ENCODE measurements at regions not wholly inside any gene's neighbourhood (a gene's known extent, or its start where the extent isn't known, plus 50 kb on each side); places are given as distances from the start of the nearest gene placed in this dataset.

DNA sequence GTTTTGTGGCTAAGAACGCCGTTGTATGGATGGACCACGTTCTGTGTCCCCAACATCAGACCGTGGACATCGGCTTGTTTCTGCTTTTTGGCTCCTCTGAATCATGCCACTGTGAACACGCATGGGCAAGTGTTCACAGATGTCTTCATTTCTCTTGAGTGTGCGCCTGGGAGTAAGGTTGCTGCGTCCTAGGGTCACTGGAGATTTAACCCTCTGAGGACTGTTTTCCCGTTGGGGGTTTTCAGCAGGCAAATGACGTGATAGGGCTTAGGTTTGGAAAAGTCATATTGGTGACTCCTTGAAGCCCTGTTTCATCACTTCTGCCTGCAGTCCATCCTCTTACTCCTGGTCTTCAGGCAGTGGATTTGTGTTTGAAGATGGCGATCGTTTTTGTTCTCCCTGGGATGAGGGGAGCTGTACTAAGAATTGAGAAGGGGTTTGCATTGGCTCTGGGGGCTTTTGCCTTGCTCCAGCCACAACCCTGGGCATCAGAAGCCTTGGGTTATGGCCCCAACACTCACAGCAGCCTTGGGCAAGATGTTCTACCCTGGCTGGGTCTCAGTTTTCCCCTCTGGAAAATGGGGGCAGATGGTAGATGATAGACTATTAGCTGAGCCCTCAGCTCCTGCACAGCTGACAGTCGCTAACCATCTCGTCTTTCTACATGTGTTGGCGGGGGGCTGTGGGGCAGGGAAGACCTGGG, 67.2 kb upstream of the CIBAR2 start:
- TF ChIP-seq, protein P1, sequence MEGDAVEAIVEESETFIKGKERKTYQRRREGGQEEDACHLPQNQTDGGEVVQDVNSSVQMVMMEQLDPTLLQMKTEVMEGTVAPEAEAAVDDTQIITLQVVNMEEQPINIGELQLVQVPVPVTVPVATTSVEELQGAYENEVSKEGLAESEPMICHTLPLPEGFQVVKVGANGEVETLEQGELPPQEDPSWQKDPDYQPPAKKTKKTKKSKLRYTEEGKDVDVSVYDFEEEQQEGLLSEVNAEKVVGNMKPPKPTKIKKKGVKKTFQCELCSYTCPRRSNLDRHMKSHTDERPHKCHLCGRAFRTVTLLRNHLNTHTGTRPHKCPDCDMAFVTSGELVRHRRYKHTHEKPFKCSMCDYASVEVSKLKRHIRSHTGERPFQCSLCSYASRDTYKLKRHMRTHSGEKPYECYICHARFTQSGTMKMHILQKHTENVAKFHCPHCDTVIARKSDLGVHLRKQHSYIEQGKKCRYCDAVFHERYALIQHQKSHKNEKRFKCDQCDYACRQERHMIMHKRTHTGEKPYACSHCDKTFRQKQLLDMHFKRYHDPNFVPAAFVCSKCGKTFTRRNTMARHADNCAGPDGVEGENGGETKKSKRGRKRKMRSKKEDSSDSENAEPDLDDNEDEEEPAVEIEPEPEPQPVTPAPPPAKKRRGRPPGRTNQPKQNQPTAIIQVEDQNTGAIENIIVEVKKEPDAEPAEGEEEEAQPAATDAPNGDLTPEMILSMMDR (IDR thresholded peaks at IDR 0.05; ENCODE audit: borderline replicate concordance, insufficient read depth, low read depth, low read length), result no peak
- no peak overlapping the region for H3K4me3 ChIP-seq (ENCODE audit: low read depth, low read length)

- no peak overlapping the region for H3K4me3 ChIP-seq (ENCODE audit: low read depth, low read length)
- TF ChIP-seq, protein P1 (IDR thresholded peaks at IDR 0.05; ENCODE audit: borderline replicate concordance, insufficient read depth, low read depth, low read length), result no peak
Measured at GRCh38 chr16:85180047-85180826, 68.0 kb upstream of the CIBAR2 start.

GRCh38 chr16:85180827-85181738, 68.8 kb upstream of the CIBAR2 start:
- TF ChIP-seq, protein P1 (IDR thresholded peaks at IDR 0.05; ENCODE audit: borderline replicate concordance, insufficient read depth, low read depth, low read length), result no peak

DNA sequence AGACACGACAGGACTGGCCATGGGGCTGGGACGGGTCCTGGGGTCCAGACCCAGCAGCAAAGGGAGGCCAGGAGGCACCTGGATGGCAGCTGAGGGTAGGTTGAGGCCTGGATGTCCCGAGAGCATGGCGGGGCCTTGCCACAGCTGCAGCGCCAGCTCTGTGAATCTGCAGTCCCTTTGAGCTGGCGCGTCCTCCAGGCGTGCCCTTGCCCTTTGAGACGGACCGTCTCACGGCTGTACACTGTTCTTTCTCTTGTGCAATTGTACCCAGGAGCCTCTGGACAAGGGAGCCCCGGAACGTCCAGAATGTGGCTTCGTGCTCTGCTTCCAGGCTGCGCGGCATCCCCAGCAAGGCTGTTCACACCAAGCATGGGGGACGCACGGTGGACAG, 69.5 kb upstream of the CIBAR2 start:
- H3K4me3 ChIP-seq (ENCODE audit: low read depth, low read length), result no peak overlapping the region
- TF ChIP-seq, protein P1 (IDR thresholded peaks at IDR 0.05; ENCODE audit: borderline replicate concordance, insufficient read depth, low read depth, low read length), result no peak

More at GRCh38 chr16:85180827-85181738, 68.8 kb upstream of the CIBAR2 start:
- no peak overlapping the region for H3K4me3 ChIP-seq (ENCODE audit: low read depth, low read length)

DNA sequence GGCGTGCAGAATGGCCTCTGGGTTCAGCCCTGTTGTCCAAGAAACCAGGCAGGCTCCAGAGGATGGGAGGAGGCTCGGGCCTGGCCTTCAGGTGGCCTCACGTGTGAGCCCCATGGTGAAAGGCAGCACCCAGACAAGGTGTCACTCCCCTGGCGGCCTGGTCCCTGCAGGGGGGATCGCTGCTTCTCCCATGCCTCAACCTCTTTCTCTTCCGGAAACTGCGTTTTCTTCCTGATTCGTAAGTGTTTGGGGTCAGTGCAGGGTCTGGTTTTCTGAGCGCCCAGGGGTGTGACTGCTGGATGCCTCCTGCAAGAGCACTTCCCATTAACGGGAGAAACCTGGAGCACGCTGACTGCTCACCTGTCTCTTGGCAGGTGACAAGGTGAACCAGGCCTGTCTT, 70.0 kb upstream of the CIBAR2 start:
- H3K4me3 ChIP-seq (ENCODE audit: low read depth, low read length), result no peak overlapping the region
- TF ChIP-seq, protein P1 (IDR thresholded peaks at IDR 0.05; ENCODE audit: borderline replicate concordance, insufficient read depth, low read depth, low read length), result no peak

- TF ChIP-seq, protein P1 (IDR thresholded peaks at IDR 0.05; ENCODE audit: borderline replicate concordance, insufficient read depth, low read depth, low read length), result no peak
Measured at GRCh38 chr16:85182774-85183173, 70.5 kb upstream of the CIBAR2 start.

More at GRCh38 chr16:85182774-85183173, 70.5 kb upstream of the CIBAR2 start:
- H3K4me3 ChIP-seq (ENCODE audit: low read depth, low read length), result no peak overlapping the region

Measured in GM12875 (cell line).